Stomach (tissue), 4 donors: ENCODE measurements at regions not wholly inside any gene's neighbourhood (a gene's known extent, or its start where the extent isn't known, plus 50 kb on each side); places are given as distances from the start of the nearest gene placed in this dataset.

Source experiments
- EP300 ChIP-seq: sonication (generic); formaldehyde crosslinking; IDR thresholded peaks from one replicate; pipeline ENCODE4 v1.6.1; 2017; ENCODE audit warnings: antibody characterized with exemption
- POLR2A ChIP-seq, 4 donors: fragments of 450-650 bp; IDR thresholded peaks; one replicate each; pipeline ENCODE4 v1.6.1; 2016; ENCODE audit warnings: antibody characterized with exemption in 4 of 4, control low read depth in 2 of 4, mild to moderate bottlenecking in 1 of 4, moderate library complexity in 1 of 4
- POLR2AphosphoS5 ChIP-seq, 3 donors: sonication (generic); formaldehyde crosslinking; IDR thresholded peaks; one replicate each; pipeline ENCODE4 v1.6.1; 2016; ENCODE audit warnings: antibody characterized with exemption in 3 of 3
- TF ChIP-seq, protein P1 (sequence below), 7 experiments: fragments of 450-650 bp in 4 of 7; fragments of 200-600 bp in 3 of 7; sonication (generic) in 3 of 7; IDR thresholded peaks; one replicate each; pipeline ENCODE4 v1.5.1; 2016 to 2019; ENCODE audit warnings: antibody characterized with exemption in 7 of 7, control low read depth in 2 of 7, mild to moderate bottlenecking in 1 of 7

DNA sequence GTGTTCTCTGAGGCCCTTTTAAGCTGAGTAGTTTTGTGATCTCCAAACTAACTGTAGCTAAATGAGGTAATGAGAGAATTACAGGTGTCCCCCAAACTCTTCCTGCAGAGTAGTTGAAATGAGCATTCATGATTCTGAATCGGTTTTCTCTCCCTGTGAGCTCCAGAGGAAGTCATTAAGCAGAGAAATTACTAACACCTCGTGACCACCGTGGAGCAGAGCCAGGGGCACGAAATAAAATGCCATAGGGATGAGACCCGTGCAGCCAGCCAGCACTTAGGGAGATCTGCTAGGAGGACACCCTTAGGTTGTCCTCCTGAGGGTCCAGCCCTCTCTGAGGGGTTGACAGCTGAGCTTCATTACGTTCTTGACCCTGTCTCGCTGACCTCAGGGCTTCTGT, 79.5 kb downstream of the SLC25A47 start:
- TF ChIP-seq, protein P1, sequence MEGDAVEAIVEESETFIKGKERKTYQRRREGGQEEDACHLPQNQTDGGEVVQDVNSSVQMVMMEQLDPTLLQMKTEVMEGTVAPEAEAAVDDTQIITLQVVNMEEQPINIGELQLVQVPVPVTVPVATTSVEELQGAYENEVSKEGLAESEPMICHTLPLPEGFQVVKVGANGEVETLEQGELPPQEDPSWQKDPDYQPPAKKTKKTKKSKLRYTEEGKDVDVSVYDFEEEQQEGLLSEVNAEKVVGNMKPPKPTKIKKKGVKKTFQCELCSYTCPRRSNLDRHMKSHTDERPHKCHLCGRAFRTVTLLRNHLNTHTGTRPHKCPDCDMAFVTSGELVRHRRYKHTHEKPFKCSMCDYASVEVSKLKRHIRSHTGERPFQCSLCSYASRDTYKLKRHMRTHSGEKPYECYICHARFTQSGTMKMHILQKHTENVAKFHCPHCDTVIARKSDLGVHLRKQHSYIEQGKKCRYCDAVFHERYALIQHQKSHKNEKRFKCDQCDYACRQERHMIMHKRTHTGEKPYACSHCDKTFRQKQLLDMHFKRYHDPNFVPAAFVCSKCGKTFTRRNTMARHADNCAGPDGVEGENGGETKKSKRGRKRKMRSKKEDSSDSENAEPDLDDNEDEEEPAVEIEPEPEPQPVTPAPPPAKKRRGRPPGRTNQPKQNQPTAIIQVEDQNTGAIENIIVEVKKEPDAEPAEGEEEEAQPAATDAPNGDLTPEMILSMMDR (IDR thresholded peaks at IDR 0.05), result no peak
- no peak for TF ChIP-seq POLR2A (IDR thresholded peaks at IDR 0.05)
- TF ChIP-seq POLR2AphosphoS5 (IDR thresholded peaks at IDR 0.05), result no peak
- no peak for TF ChIP-seq EP300
